ENCODE measurements at regions not wholly inside any gene's neighbourhood (a gene's known extent, or its start where the extent isn't known, plus 50 kb on each side); places are given as distances from the start of the nearest gene placed in this dataset.

DNA sequence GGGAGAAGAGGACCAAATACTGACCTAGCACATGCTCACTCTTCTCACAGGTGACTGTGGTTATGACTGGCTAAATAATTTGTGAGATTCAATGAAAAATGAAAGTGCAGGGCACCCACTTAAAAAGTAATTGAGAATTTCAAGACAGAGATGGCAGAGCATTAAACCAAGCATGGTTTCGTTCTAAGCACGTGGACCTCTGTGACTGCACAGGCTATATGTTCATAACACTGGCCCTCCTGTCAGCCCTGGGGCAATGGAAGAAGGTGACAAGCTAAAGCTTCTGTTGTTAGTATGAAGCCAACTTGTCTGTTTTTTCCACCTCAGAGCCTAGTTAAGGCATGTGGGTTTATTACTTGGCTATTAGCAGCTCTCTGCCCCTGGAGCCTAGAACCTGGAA, 130.9 kb downstream of the FASLG start:
- TF ChIP-seq, protein P1, sequence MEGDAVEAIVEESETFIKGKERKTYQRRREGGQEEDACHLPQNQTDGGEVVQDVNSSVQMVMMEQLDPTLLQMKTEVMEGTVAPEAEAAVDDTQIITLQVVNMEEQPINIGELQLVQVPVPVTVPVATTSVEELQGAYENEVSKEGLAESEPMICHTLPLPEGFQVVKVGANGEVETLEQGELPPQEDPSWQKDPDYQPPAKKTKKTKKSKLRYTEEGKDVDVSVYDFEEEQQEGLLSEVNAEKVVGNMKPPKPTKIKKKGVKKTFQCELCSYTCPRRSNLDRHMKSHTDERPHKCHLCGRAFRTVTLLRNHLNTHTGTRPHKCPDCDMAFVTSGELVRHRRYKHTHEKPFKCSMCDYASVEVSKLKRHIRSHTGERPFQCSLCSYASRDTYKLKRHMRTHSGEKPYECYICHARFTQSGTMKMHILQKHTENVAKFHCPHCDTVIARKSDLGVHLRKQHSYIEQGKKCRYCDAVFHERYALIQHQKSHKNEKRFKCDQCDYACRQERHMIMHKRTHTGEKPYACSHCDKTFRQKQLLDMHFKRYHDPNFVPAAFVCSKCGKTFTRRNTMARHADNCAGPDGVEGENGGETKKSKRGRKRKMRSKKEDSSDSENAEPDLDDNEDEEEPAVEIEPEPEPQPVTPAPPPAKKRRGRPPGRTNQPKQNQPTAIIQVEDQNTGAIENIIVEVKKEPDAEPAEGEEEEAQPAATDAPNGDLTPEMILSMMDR (conservative IDR thresholded peaks at IDR 0.05) = no peak
- no peak for TF ChIP-seq ZFX (IDR thresholded peaks at IDR 0.05)
